GM13976 (cell line): ENCODE measurements at regions not wholly inside any gene's neighbourhood (a gene's known extent, or its start where the extent isn't known, plus 50 kb on each side); places are given as distances from the start of the nearest gene placed in this dataset.

Experiments used
- DNase-seq: peaks from one replicate; pipeline ENCODE4 v3.0.0; 2012; ENCODE audit warnings: low spot score
- in situ Hi-C: fragments of 300-500 bp; cut with MboI; formaldehyde crosslinking; loops from one replicate; pipeline ENCODE4 v1.12.0; 2022; ENCODE audit warnings: low sequenced_read_pairs, mixed read lengths, inconsistent platforms; ENCODE audit not compliant: unreplicated experiment
- TF ChIP-seq, protein P1 (sequence below): IDR thresholded peaks from 2 replicates; pipeline ENCODE4 v1.5.1; 2012; ENCODE audit warnings: borderline replicate concordance, mild to moderate bottlenecking; ENCODE audit not compliant: insufficient read depth; ENCODE audit errors: extremely low read depth, missing control alignments, control extremely low read depth

DNA sequence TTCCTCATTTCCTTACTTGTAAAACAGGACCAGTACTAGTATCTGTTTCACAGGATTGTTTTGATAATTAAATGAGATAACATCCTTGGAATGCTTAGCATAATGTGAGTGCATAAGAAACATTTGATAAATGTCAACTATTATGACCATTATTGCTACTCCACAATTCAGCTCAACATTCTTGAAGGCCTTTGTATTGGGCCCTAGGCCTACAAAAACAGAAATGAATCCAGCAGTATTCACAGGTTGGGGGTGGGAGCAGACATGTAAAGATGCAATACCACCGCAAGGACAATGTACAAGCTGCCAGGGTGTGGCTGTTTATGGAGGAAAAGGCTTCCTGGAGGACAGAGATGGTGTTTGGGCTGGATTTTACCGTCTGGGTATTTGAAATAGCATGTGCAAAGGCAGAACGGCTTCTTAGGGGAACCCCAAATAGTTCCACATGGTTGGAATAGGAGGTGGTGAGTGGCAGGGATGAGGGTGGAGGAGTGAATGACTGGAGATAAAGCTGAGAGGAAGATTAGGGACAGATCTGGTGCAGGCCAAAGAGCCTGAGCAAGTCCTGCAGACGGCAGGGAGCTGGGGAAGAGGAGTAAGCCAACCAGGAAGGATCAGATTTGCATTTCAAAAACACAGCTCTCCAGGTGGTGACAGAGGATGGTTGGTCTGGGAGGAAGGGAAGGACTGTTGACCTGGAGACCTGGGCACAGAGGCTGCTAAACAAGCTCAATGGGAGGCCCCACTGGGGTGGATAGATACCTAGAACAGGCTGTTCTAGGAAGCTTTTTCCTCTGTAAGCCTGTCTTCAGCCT, 57.0 kb upstream of the EPB41L1 start:
- DNase-seq, result no peak
- in situ Hi-C loops, result no loop called here
- TF ChIP-seq, protein P1, sequence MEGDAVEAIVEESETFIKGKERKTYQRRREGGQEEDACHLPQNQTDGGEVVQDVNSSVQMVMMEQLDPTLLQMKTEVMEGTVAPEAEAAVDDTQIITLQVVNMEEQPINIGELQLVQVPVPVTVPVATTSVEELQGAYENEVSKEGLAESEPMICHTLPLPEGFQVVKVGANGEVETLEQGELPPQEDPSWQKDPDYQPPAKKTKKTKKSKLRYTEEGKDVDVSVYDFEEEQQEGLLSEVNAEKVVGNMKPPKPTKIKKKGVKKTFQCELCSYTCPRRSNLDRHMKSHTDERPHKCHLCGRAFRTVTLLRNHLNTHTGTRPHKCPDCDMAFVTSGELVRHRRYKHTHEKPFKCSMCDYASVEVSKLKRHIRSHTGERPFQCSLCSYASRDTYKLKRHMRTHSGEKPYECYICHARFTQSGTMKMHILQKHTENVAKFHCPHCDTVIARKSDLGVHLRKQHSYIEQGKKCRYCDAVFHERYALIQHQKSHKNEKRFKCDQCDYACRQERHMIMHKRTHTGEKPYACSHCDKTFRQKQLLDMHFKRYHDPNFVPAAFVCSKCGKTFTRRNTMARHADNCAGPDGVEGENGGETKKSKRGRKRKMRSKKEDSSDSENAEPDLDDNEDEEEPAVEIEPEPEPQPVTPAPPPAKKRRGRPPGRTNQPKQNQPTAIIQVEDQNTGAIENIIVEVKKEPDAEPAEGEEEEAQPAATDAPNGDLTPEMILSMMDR, result no peak

DNA sequence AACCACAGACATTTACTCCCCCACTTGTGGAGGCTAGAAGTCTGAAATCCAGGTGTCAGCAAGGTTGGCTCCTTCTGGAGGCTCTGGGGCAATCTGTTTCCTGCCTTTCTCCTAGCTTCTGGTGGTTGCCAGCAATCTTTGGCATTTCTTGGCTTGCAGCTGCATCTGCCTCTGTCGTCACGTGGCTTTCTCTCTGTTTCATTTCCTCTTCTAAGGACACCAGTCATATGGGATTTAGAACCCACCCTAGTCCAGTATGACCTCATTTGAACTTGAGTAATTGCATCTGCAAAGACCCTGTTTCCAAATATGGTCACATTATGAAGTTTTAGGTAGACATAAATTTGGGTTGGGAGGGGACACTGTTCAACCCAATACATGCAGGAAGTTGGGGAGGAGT, 56.2 kb upstream of the EPB41L1 start:
- in situ Hi-C loops, result no loop called here
- DNase-seq, result no peak
- TF ChIP-seq, protein P1, result no peak

DNA sequence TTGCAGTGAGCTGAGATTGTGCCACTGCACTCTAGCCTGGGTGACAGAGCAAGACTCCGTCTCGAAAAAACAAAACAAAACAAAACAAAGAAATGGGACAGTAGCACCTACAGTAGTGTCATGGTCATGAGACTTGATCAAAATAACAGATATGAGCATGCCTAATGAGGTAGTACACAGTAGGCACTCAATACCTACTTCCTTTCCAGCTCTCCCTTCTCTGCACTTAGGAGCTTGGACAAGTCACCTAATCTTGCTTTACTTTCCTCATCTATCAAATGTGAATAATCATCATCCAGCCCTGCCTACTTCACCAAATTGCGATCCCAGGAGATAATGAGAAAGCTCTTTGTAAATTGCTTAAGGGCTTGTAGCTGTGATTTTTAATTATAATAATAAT, 55.4 kb upstream of the EPB41L1 start:
- TF ChIP-seq, protein P1, result no peak
- no peak for DNase-seq
- in situ Hi-C loops, result no loop called here

DNA sequence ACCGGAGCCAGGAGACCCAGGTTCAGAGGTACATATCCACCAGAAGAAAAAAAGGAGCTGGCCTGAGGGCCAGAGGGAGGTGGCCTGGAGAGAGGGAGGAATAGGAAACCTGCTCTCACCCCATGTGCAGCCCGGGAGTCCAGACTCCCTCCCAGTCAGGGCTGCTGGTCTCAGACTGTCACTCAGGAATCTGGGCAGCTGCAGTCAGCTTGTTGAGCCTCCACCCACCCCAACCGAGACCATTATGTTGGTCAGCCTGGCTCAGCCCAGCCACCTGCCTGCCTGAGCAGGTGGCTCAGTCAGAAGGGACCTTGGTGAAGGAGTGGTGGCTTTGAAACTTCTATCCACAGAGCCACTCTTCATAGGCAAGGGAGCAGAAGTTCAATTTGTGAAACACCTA, 53.3 kb upstream of the EPB41L1 start:
- no peak for DNase-seq

DNA sequence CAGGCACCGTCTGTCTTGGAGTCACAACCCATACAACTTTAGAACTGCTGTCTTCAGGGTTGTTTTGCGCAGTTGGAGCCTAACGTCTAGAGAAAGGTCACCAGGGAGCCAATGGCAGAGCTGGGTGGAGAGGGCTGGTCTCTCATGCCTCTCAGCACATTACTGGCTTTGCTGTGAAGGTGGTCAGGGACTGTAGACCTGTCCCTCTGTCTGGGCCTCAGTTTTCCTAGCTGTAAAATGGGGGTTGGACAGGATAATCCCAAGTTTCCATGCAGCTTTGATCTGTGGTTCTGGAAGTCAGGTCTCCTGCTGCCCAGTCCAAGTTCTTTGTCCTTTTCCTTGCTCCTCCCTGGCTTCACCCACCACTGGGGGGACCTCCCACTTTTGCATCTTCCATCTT, 52.2 kb upstream of the EPB41L1 start:
- TF ChIP-seq, protein P1, result no peak
- DNase-seq, result no peak
- in situ Hi-C loops, result no loop called here

More for the DNA sequence above, 53.3 kb upstream of the EPB41L1 start:
- in situ Hi-C loops, result no loop called here
- TF ChIP-seq, protein P1, result no peak

DNA sequence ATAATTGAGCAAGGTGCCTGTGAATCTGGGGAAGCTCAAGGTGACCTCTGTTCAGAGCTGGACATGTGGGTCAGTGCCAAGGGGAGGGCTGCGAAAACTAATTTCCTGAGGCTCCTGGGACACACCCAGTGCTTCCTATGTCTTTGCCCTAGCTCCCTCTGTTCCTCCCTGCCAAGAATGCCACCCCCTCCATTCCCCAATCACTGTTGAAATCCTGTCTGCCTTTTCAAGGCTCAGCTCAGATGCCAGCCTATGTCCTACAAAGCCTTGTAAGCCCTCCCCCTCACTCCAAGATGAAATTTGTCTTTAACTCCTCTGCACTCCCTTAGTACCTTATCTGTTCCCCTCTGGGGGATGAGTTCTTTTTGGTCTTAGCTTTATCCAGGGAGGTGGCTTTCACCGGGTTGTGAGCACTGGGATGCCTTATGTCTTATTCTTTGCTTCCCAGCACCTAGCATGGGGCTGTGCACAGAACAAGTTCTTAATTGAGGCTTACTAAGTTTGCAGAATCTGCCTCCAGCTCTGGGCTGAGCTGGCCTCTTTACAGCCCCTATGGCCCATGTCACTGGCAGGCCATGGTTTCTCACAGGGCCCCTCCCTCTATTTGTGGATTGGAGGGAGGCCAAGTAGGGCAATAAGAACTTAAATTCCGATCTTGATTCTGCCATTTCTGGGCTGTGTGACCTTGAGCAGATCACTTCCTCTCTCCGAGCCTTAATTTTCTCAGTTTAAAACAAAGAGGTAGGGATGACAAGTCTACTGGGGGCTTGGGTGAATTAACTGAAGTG, 51.5 kb upstream of the EPB41L1 start:
- TF ChIP-seq, protein P1, result no peak
- DNase-seq, result no peak
- in situ Hi-C loops, result no loop called here
